ENCODE measurements at regions not wholly inside any gene's neighbourhood (a gene's known extent, or its start where the extent isn't known, plus 50 kb on each side); places are given as distances from the start of the nearest gene placed in this dataset.

- no peak overlapping the region for H3K4me3 ChIP-seq (ENCODE audit: low read length)
- TF ChIP-seq CTCF (conservative IDR thresholded peaks at IDR 0.05; ENCODE audit: low read length), result no peak
- DNase-seq (ENCODE audit: low read depth), result no peak
These were observed 122.3 kb downstream of the ASB1 start for GRCh38 chr2:238548902-238549462.

GRCh38 chr2:238549866-238550265 is 123.1 kb downstream of the ASB1 start:
- no peak overlapping the region for H3K4me3 ChIP-seq (ENCODE audit: low read length)
- DNase-seq (ENCODE audit: low read depth), result no peak
- no peak for TF ChIP-seq CTCF (conservative IDR thresholded peaks at IDR 0.05; ENCODE audit: low read length)

- DNase-seq (ENCODE audit: low read depth), result no peak
- TF ChIP-seq CTCF (conservative IDR thresholded peaks at IDR 0.05; ENCODE audit: low read length), result no peak
- H3K4me3 ChIP-seq (ENCODE audit: low read length), result no peak overlapping the region
These were observed 124.4 kb downstream of the ASB1 start for GRCh38 chr2:238551091-238551490.

GRCh38 chr2:238552226-238552625 is 125.5 kb downstream of the ASB1 start:
- no peak for TF ChIP-seq CTCF (conservative IDR thresholded peaks at IDR 0.05; ENCODE audit: low read length)
- H3K4me3 ChIP-seq (ENCODE audit: low read length), result no peak overlapping the region
- DNase-seq (ENCODE audit: low read depth), result no peak

GRCh38 chr2:238553159-238553558 is 126.4 kb downstream of the ASB1 start:
- TF ChIP-seq CTCF (conservative IDR thresholded peaks at IDR 0.05; ENCODE audit: low read length), result no peak
- no peak for DNase-seq (ENCODE audit: low read depth)
- no peak overlapping the region for H3K4me3 ChIP-seq (ENCODE audit: low read length)

- no peak for TF ChIP-seq CTCF (conservative IDR thresholded peaks at IDR 0.05; ENCODE audit: low read length)
- no peak overlapping the region for H3K4me3 ChIP-seq (ENCODE audit: low read length)
- no peak for DNase-seq (ENCODE audit: low read depth)
These were observed 128.0 kb downstream of the ASB1 start for GRCh38 chr2:238554468-238555315.

Measured in AG10803 (cell line).